Astrocyte (in vitro differentiated cells and primary cell): ENCODE measurements at regions not wholly inside any gene's neighbourhood (a gene's known extent, or its start where the extent isn't known, plus 50 kb on each side); places are given as distances from the start of the nearest gene placed in this dataset.

Experiments used
- DNase-seq: peaks from one replicate; pipeline ENCODE4 v3.0.0-alpha.2; 2010; ENCODE audit warnings: low read depth
- FAIRE-seq: peaks from 2 replicates; lab custom pipeline; 2011; peaks lifted over from hg19 to GRCh38; lab: Jason Lieb, UNC
- H2AFZ ChIP-seq: 2 replicates; pipeline ENCODE4 v1.6.0; 2012; ENCODE audit warnings: low read depth, low read length, inconsistent platforms
- H3K27ac ChIP-seq: 2 replicates; pipeline ENCODE4 v1.5.1; 2011; ENCODE audit warnings: low read depth, low read length, inconsistent platforms
- H3K27me3 ChIP-seq: 2 replicates; pipeline ENCODE4 v1.6.0; 2011; ENCODE audit warnings: low read length, inconsistent platforms; ENCODE audit not compliant: insufficient read depth
- H3K36me3 ChIP-seq: 2 replicates; pipeline ENCODE4 v1.5.1; 2011; ENCODE audit warnings: low read length, inconsistent platforms; ENCODE audit not compliant: insufficient read depth
- H3K4me1 ChIP-seq: 2 replicates; pipeline ENCODE4 v1.5.1; 2011; ENCODE audit warnings: low read length, inconsistent platforms; ENCODE audit not compliant: insufficient read depth
- H3K4me2 ChIP-seq: 2 replicates; pipeline ENCODE4 v1.6.0; 2012; ENCODE audit warnings: low read length, inconsistent platforms
- H3K4me3 ChIP-seq: 2 replicates; pipeline ENCODE4 v1.5.1; 2011; ENCODE audit warnings: low read depth, mild to moderate bottlenecking, low read length, inconsistent platforms; ENCODE audit not compliant: insufficient read depth
- H3K79me2 ChIP-seq: 2 replicates; pipeline ENCODE4 v1.6.0; 2012; ENCODE audit warnings: mild to moderate bottlenecking, low read length, inconsistent platforms; ENCODE audit not compliant: insufficient read depth
- H3K9ac ChIP-seq: 2 replicates; pipeline ENCODE4 v1.6.0; 2012; ENCODE audit warnings: mild to moderate bottlenecking, low read length, inconsistent platforms
- H3K9me3 ChIP-seq: 2 replicates; pipeline ENCODE4 v1.5.1; 2012; ENCODE audit warnings: low read depth, mild to moderate bottlenecking, low read length, inconsistent platforms; ENCODE audit not compliant: insufficient read depth
- H4K20me1 ChIP-seq: 2 replicates; pipeline ENCODE4 v1.6.0; 2012; ENCODE audit warnings: low read length, inconsistent platforms; ENCODE audit not compliant: insufficient read depth
- H3K27ac Mint-ChIP-seq: one replicate; pipeline ENCODE4 v1.8.0; 2021; ENCODE audit warnings: mild to moderate bottlenecking, mixed read lengths; ENCODE audit not compliant: unreplicated experiment
- H3K27me3 Mint-ChIP-seq: one replicate; pipeline ENCODE4 v1.8.0; 2021; ENCODE audit warnings: low read depth, mixed read lengths; ENCODE audit not compliant: unreplicated experiment
- H3K36me3 Mint-ChIP-seq: one replicate; pipeline ENCODE4 v1.8.0; 2021; ENCODE audit warnings: low read depth, mixed read lengths; ENCODE audit not compliant: unreplicated experiment
- H3K4me1 Mint-ChIP-seq: one replicate; pipeline ENCODE4 v1.8.0; 2021; ENCODE audit warnings: low read depth, mixed read lengths; ENCODE audit not compliant: unreplicated experiment
- H3K4me3 Mint-ChIP-seq: one replicate; pipeline ENCODE4 v1.8.0; 2021; ENCODE audit warnings: mild to moderate bottlenecking, moderate library complexity, mixed read lengths; ENCODE audit not compliant: unreplicated experiment
- H3K9me3 Mint-ChIP-seq: one replicate; pipeline ENCODE4 v1.8.0; 2021; ENCODE audit warnings: mild to moderate bottlenecking, mixed read lengths; ENCODE audit not compliant: unreplicated experiment
- EZH2 ChIP-seq: IDR thresholded peaks from 2 replicates; pipeline ENCODE4 v1.6.1; 2012; ENCODE audit warnings: mild to moderate bottlenecking, low read length, inconsistent platforms; ENCODE audit not compliant: insufficient read depth
- TF ChIP-seq, protein P1 (sequence below): IDR thresholded peaks from 2 replicates; pipeline ENCODE4 v1.5.1; 2011; ENCODE audit warnings: low read depth, mild to moderate bottlenecking, inconsistent platforms, low read length, moderate library complexity; ENCODE audit not compliant: insufficient read depth

DNA sequence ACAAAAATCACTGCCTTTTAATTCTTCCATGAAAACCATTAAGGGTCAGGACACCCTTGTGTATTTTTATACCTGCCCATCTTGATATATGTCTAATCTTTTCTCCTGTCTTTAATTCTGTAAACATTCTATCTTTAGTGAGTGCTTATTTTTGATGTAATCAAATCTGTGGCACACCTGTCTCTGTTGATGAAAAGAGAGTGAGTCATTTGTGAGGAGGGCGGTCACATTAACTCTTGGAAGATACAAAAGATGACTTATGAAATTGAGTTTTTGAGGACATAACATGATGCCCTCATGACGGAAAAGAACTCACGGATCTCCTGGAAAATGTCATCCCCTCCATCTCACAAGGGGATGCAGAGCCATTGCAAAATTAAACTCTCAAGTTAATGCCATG, 206.5 kb upstream of the PGR start:
- Mint-ChIP-seq H3K36me3 (no peaks in the 10 kb centered on the region), H3K27me3 (no peaks in the 10 kb centered on the region), H3K4me3 (no peak overlapping the region), H3K9me3 (no peaks in the 10 kb centered on the region), H3K27ac (no peak overlapping the region), H3K4me1 (no peaks in the 10 kb centered on the region)
- H4K20me1 ChIP-seq = no peaks in the 10 kb centered on the region
- H3K9me3 ChIP-seq = no peaks in the 10 kb centered on the region
- TF ChIP-seq EZH2 = no peak
- TF ChIP-seq, protein P1, sequence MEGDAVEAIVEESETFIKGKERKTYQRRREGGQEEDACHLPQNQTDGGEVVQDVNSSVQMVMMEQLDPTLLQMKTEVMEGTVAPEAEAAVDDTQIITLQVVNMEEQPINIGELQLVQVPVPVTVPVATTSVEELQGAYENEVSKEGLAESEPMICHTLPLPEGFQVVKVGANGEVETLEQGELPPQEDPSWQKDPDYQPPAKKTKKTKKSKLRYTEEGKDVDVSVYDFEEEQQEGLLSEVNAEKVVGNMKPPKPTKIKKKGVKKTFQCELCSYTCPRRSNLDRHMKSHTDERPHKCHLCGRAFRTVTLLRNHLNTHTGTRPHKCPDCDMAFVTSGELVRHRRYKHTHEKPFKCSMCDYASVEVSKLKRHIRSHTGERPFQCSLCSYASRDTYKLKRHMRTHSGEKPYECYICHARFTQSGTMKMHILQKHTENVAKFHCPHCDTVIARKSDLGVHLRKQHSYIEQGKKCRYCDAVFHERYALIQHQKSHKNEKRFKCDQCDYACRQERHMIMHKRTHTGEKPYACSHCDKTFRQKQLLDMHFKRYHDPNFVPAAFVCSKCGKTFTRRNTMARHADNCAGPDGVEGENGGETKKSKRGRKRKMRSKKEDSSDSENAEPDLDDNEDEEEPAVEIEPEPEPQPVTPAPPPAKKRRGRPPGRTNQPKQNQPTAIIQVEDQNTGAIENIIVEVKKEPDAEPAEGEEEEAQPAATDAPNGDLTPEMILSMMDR = no peak
- no peak overlapping the region for H2AFZ ChIP-seq
- FAIRE-seq (no peak), DNase-seq (no peak)
- no peak overlapping the region for H3K27ac ChIP-seq
- no peak overlapping the region for H3K9ac ChIP-seq
- no peak overlapping the region for H3K4me3 ChIP-seq
- no peaks in the 10 kb centered on the region for H3K4me1 ChIP-seq
- H3K27me3 ChIP-seq = no peaks in the 10 kb centered on the region
- no peaks in the 10 kb centered on the region for H3K36me3 ChIP-seq
- no peak overlapping the region for H3K4me2 ChIP-seq
- H3K79me2 ChIP-seq = no peaks in the 10 kb centered on the region

DNA sequence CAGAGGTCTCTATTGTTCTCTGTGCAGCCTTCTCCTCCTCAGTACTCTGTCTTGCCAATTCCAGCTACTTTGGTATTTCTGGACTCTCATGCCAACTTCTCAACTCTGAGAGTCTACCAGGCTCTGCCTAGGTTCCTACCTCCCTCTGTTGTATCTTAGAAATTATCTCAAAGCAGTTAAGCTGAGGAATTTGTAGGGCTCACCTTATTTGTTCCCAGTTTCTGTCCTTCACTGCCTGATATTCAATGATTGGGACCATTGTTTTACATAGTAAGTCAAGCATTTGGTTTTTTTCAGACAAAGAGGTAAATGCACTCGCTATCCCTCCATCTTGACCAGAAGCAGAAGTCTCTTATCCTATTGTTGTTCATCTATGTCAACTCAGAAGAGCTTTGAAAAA, 205.0 kb upstream of the PGR start:
- no peak overlapping the region for H2AFZ ChIP-seq
- no peak overlapping the region for H3K9ac ChIP-seq
- H3K9me3 Mint-ChIP-seq = no peaks in the 10 kb centered on the region
- no peaks in the 10 kb centered on the region for H4K20me1 ChIP-seq
- no peak overlapping the region for H3K27ac Mint-ChIP-seq
- no peaks in the 10 kb centered on the region for H3K27me3 ChIP-seq
- no peaks in the 10 kb centered on the region for H3K36me3 Mint-ChIP-seq
- H3K36me3 ChIP-seq = no peaks in the 10 kb centered on the region
- no peak overlapping the region for H3K27ac ChIP-seq
- H3K9me3 ChIP-seq = no peaks in the 10 kb centered on the region
- no peaks in the 10 kb centered on the region for H3K4me1 Mint-ChIP-seq
- H3K4me2 ChIP-seq = no peak overlapping the region
- no peak overlapping the region for H3K4me3 ChIP-seq
- FAIRE-seq (no peak), DNase-seq (no peak)
- no peak for TF ChIP-seq EZH2
- TF ChIP-seq, protein P1 = no peak
- H3K27me3 Mint-ChIP-seq = no peaks in the 10 kb centered on the region
- H3K4me1 ChIP-seq = no peaks in the 10 kb centered on the region
- no peak overlapping the region for H3K4me3 Mint-ChIP-seq
- H3K79me2 ChIP-seq = no peaks in the 10 kb centered on the region

DNA sequence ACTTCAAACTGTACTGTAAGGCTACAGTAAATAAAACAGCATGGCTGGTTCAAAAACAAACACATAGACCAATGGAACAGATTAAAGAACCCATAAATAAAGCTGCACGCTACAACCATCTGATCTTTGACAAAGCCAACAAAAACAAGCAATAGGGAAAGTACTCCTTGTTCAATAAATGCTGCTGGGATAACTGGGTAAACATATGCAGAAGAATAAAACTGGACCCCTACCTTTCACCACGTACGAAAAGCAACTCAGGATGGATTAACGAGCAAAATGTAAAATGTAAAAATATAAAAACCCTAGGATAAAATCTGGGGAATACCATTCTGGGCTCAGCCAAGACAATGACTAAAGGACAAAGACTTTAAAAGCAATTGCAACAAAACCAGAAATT, 201.8 kb upstream of the PGR start:
- no peak overlapping the region for H3K9ac ChIP-seq
- H3K27ac ChIP-seq = no peak overlapping the region
- H3K27me3 ChIP-seq = no peaks in the 10 kb centered on the region
- H3K9me3 ChIP-seq = no peaks in the 10 kb centered on the region
- no peaks in the 10 kb centered on the region for H4K20me1 ChIP-seq
- no peak overlapping the region for H2AFZ ChIP-seq
- no peak overlapping the region for H3K4me3 ChIP-seq
- no peak overlapping the region for H3K4me2 ChIP-seq
- no peaks in the 10 kb centered on the region for H3K79me2 ChIP-seq
- no peaks in the 10 kb centered on the region for H3K4me1 ChIP-seq
- TF ChIP-seq, protein P1 = no peak
- TF ChIP-seq EZH2 = no peak
- Mint-ChIP-seq H3K9me3 (no peaks in the 10 kb centered on the region), H3K27me3 (peaks cover 2% of the 10 kb centered on the region), H3K27ac (no peak overlapping the region), H3K36me3 (no peaks in the 10 kb centered on the region), H3K4me3 (no peak overlapping the region), H3K4me1 (no peaks in the 10 kb centered on the region)
- DNase-seq = no peak
- FAIRE-seq = no peak
- no peaks in the 10 kb centered on the region for H3K36me3 ChIP-seq
